WTC11 (cell line): ENCODE measurements at regions not wholly inside any gene's neighbourhood (a gene's known extent, or its start where the extent isn't known, plus 50 kb on each side); places are given as distances from the start of the nearest gene placed in this dataset.

Experiments used
- ATAC-seq: fragments of 200-7000 bp; cut with Tn5 transposase; 2 replicates; pipeline ENCODE4 v1.10.0; 2021; ENCODE audit warnings: mild to moderate bottlenecking, moderate library complexity
- CTCF ChIA-PET: fragments of 300-600 bp; sonication (Branson Sonifier 250); formaldehyde crosslinking; loops from one replicate; lab custom pipeline; 2021; ENCODE audit warnings: antibody characterized with exemption; lab: Charles Lee
- POLR2A ChIA-PET: fragments of 350-600 bp; sonication (Branson Sonifier 250); formaldehyde crosslinking; loops from one replicate; lab custom pipeline; 2021; ENCODE audit warnings: antibody characterized with exemption; lab: Charles Lee
- DNase-seq: peaks from one replicate; pipeline ENCODE4 v3.0.0; 2021; ENCODE audit warnings: low spot score
- H3K27ac Mint-ChIP-seq: 2 replicates; pipeline ENCODE4 v1.8.0; 2021; ENCODE audit warnings: mixed read lengths
- H3K27me3 Mint-ChIP-seq: 2 replicates; pipeline ENCODE4 v1.8.0; 2021; ENCODE audit warnings: low read depth, mild to moderate bottlenecking, moderate library complexity, mixed read lengths
- H3K36me3 Mint-ChIP-seq: 2 replicates; pipeline ENCODE4 v1.8.0; 2021; ENCODE audit warnings: mixed read lengths
- H3K4me1 Mint-ChIP-seq: 2 replicates; pipeline ENCODE4 v1.8.0; 2022; ENCODE audit warnings: mixed read lengths
- H3K4me3 Mint-ChIP-seq: 2 replicates; pipeline ENCODE4 v1.8.0; 2021; ENCODE audit warnings: mild to moderate bottlenecking, moderate library complexity, mixed read lengths
- H3K9me3 Mint-ChIP-seq: 2 replicates; pipeline ENCODE4 v1.8.0; 2021; ENCODE audit warnings: mixed read lengths
- CREB1 ChIP-seq: sonication (generic); formaldehyde crosslinking; IDR thresholded peaks from 2 replicates; pipeline ENCODE4 v1.8.0; 2023; ENCODE audit warnings: mild to moderate bottlenecking, missing genetic modification reagents
- MXD4 ChIP-seq: fragments of 250-450 bp; sonication (Bioruptor Pico); IDR thresholded peaks from 2 replicates; pipeline ENCODE4 v1.8.0; 2021; ENCODE audit warnings: mild to moderate bottlenecking, moderate library complexity, borderline replicate concordance
- MYBL2 ChIP-seq: sonication (generic); formaldehyde crosslinking; IDR thresholded peaks from 2 replicates; pipeline ENCODE4 v1.8.1; 2023; ENCODE audit warnings: mild to moderate bottlenecking, moderate library complexity, missing genetic modification reagents
- NFATC4 ChIP-seq: fragments of 250-450 bp; sonication (Bioruptor Pico); IDR thresholded peaks from 2 replicates; pipeline ENCODE4 v1.9.0; 2021; ENCODE audit warnings: mild to moderate bottlenecking
- RELA ChIP-seq: sonication (generic); formaldehyde crosslinking; IDR thresholded peaks from 2 replicates; pipeline ENCODE4 v1.8.1; 2022; ENCODE audit warnings: missing genetic modification reagents, mild to moderate bottlenecking, borderline replicate concordance
- TP53 ChIP-seq: sonication (generic); formaldehyde crosslinking; IDR thresholded peaks from 2 replicates; pipeline ENCODE4 v1.8.1; 2023; ENCODE audit warnings: mild to moderate bottlenecking, missing genetic modification reagents
- ZBTB21 ChIP-seq: sonication (generic); formaldehyde crosslinking; IDR thresholded peaks from 2 replicates; pipeline ENCODE4 v1.8.1; 2023; ENCODE audit warnings: mild to moderate bottlenecking, missing genetic modification reagents, borderline replicate concordance
- ZNF263 ChIP-seq: sonication (generic); formaldehyde crosslinking; IDR thresholded peaks from 2 replicates; pipeline ENCODE4 v1.8.1; 2022; ENCODE audit warnings: low read depth, mild to moderate bottlenecking, moderate library complexity, missing genetic modification reagents
- TF ChIP-seq, protein P1 (sequence below): sonication (generic); formaldehyde crosslinking; IDR thresholded peaks from 2 replicates; pipeline ENCODE4 v1.8.0; 2022; ENCODE audit warnings: mild to moderate bottlenecking, missing genetic modification reagents
- TF ChIP-seq, protein P2 (sequence below): sonication (generic); formaldehyde crosslinking; IDR thresholded peaks from 2 replicates; pipeline ENCODE4 v1.8.1; 2022; ENCODE audit warnings: mild to moderate bottlenecking, missing genetic modification reagents, moderate library complexity, borderline replicate concordance
- TF ChIP-seq, protein P3 (sequence below): fragments of 250-450 bp; sonication (Bioruptor Pico); IDR thresholded peaks from 2 replicates; pipeline ENCODE4 v2.1.2; 2022; ENCODE audit warnings: mild to moderate bottlenecking, moderate library complexity
- TF ChIP-seq, protein P4 (sequence below): fragments of 250-450 bp; sonication (Bioruptor Pico); IDR thresholded peaks from 2 replicates; pipeline ENCODE4 v1.9.0; 2021; ENCODE audit warnings: moderate library complexity, mild to moderate bottlenecking, inconsistent platforms, borderline replicate concordance
- TF ChIP-seq, protein P5 (sequence below): fragments of 250-450 bp; sonication (Bioruptor Pico); conservative IDR thresholded peaks from 2 replicates; pipeline ENCODE4 v1.9.0; 2021; ENCODE audit warnings: mild to moderate bottlenecking
- TF ChIP-seq, protein P6 (sequence below): fragments of 250-450 bp; sonication (Bioruptor Pico); IDR thresholded peaks from 2 replicates; pipeline ENCODE4 v1.9.0; 2021; ENCODE audit warnings: mild to moderate bottlenecking, borderline replicate concordance
- TF ChIP-seq, protein P7 (sequence below): sonication (generic); formaldehyde crosslinking; IDR thresholded peaks from 2 replicates; pipeline ENCODE4 v1.8.0; 2023; ENCODE audit warnings: mild to moderate bottlenecking, missing genetic modification reagents

DNA sequence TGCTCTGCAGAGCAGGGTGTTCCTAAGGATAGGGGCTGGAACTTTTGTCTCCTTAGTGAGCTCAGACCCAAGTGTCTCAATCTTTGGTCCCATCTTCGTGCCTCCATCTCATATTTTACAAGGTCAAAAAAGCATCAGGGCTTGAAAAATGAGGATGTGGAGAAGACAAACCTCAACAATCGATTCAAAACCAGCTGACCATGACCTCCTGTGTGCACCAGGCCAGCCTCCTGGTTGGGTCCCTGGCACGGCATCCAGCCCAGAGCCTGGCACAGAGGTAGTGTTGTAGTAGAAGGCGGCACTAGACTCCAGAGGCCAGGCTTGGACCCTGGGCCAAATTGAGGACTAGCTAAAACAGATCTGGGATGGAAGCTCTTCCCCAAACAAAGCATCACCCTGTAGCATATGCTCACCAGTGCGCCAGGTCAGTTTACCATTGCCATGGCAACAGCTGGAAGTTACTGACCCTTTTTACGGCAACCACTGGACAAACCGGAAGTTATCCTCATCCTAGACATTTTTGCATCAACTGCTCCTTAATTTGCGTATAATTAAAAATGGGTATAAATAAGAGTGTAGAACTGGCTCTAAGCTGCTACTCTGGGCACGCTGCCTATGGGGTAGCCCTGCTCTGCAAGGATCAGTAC, 69.3 kb upstream of the BLCAP start:
- Mint-ChIP-seq H3K27me3 (no peaks in the 10 kb centered on the region; the same call in 1 of the 2 replicates), H3K4me1 (peaks cover 15% of the 10 kb centered on the region), H3K4me3 (no peak overlapping the region), H3K27ac (no peak overlapping the region), H3K36me3 (no peaks in the 10 kb centered on the region), H3K9me3 (peaks cover 7% of the 10 kb centered on the region; the same call in 1 of the 2 replicates)
- CTCF ChIA-PET = interaction anchor here (0.6 to 4.3 kb wide), 4 partner anchors 24 to 405 kb away, joined by 3 to 22 read pairs (median 4); no protein-coding TSS in a partner anchor
- DNase-seq (no peak), ATAC-seq (no peak)
- TF ChIP-seq, protein P1, sequence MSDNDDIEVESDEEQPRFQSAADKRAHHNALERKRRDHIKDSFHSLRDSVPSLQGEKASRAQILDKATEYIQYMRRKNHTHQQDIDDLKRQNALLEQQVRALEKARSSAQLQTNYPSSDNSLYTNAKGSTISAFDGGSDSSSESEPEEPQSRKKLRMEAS (CRISPR knock-in tag) = no peak
- TF ChIP-seq NFATC4 = no peak
- TF ChIP-seq MXD4 (CRISPR knock-in tag) = no peak
- TF ChIP-seq, protein P2, sequence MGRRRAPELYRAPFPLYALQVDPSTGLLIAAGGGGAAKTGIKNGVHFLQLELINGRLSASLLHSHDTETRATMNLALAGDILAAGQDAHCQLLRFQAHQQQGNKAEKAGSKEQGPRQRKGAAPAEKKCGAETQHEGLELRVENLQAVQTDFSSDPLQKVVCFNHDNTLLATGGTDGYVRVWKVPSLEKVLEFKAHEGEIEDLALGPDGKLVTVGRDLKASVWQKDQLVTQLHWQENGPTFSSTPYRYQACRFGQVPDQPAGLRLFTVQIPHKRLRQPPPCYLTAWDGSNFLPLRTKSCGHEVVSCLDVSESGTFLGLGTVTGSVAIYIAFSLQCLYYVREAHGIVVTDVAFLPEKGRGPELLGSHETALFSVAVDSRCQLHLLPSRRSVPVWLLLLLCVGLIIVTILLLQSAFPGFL (CRISPR knock-in tag) = no peak
- no peak for TF ChIP-seq TP53 (CRISPR knock-in tag)
- TF ChIP-seq CREB1 = no peak
- TF ChIP-seq MYBL2 = no peak
- TF ChIP-seq ZBTB21 = no peak
- no peak for TF ChIP-seq ZNF263 (CRISPR knock-in tag)
- TF ChIP-seq, protein P3, sequence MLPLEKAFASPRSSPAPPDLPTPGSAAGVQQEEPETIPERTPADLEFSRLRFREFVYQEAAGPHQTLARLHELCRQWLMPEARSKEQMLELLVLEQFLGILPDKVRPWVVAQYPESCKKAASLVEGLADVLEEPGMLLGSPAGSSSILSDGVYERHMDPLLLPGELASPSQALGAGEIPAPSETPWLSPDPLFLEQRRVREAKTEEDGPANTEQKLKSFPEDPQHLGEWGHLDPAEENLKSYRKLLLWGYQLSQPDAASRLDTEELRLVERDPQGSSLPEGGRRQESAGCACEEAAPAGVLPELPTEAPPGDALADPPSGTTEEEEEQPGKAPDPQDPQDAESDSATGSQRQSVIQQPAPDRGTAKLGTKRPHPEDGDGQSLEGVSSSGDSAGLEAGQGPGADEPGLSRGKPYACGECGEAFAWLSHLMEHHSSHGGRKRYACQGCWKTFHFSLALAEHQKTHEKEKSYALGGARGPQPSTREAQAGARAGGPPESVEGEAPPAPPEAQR (CRISPR knock-in tag) = no peak
- TF ChIP-seq RELA (CRISPR knock-in tag) = no peak
- TF ChIP-seq, protein P4, sequence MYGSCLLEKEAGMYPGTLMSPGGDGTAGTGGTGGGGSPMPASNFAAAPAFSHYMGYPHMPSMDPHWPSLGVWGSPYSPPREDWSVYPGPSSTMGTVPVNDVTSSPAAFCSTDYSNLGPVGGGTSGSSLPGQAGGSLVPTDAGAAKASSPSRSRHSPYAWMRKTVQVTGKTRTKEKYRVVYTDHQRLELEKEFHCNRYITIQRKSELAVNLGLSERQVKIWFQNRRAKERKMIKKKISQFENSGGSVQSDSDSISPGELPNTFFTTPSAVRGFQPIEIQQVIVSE (CRISPR knock-in tag) = no peak
- TF ChIP-seq, protein P5, sequence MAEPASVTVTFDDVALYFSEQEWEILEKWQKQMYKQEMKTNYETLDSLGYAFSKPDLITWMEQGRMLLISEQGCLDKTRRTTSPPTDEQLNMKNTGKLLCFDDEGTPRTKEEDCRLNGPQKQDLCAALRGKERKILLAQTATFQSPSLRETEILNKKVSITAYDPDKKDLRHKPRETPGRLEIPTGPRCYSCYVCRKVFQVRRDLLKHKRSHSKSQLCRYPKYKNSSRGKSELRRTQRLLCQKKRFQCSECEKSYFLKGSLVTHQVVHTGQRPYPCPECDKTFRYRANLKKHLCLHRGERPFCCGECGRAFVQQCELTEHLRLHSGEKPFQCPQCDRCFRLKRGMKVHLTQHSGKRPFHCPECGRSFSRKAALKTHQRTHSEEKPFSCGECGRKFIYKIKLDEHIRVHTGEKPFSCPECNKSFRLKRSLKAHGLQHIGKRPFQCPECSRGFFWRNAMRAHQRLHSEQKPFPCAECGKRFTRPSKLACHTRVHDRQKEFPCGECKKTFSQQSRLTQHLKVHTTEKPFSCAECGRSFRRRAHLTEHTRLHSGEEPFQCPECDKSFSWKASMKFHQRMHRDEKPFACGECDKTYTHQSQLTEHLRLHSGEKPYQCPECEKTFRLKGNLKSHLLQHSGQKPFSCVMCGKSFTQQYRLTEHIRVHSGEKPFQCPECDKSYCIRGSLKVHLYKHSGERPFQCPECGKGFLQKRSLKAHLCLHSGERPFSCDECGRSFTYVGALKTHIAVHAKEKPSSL (CRISPR knock-in tag) = no peak
- TF ChIP-seq, protein P6, sequence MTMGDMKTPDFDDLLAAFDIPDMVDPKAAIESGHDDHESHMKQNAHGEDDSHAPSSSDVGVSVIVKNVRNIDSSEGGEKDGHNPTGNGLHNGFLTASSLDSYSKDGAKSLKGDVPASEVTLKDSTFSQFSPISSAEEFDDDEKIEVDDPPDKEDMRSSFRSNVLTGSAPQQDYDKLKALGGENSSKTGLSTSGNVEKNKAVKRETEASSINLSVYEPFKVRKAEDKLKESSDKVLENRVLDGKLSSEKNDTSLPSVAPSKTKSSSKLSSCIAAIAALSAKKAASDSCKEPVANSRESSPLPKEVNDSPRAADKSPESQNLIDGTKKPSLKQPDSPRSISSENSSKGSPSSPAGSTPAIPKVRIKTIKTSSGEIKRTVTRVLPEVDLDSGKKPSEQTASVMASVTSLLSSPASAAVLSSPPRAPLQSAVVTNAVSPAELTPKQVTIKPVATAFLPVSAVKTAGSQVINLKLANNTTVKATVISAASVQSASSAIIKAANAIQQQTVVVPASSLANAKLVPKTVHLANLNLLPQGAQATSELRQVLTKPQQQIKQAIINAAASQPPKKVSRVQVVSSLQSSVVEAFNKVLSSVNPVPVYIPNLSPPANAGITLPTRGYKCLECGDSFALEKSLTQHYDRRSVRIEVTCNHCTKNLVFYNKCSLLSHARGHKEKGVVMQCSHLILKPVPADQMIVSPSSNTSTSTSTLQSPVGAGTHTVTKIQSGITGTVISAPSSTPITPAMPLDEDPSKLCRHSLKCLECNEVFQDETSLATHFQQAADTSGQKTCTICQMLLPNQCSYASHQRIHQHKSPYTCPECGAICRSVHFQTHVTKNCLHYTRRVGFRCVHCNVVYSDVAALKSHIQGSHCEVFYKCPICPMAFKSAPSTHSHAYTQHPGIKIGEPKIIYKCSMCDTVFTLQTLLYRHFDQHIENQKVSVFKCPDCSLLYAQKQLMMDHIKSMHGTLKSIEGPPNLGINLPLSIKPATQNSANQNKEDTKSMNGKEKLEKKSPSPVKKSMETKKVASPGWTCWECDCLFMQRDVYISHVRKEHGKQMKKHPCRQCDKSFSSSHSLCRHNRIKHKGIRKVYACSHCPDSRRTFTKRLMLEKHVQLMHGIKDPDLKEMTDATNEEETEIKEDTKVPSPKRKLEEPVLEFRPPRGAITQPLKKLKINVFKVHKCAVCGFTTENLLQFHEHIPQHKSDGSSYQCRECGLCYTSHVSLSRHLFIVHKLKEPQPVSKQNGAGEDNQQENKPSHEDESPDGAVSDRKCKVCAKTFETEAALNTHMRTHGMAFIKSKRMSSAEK = no peak
- TF ChIP-seq, protein P7, sequence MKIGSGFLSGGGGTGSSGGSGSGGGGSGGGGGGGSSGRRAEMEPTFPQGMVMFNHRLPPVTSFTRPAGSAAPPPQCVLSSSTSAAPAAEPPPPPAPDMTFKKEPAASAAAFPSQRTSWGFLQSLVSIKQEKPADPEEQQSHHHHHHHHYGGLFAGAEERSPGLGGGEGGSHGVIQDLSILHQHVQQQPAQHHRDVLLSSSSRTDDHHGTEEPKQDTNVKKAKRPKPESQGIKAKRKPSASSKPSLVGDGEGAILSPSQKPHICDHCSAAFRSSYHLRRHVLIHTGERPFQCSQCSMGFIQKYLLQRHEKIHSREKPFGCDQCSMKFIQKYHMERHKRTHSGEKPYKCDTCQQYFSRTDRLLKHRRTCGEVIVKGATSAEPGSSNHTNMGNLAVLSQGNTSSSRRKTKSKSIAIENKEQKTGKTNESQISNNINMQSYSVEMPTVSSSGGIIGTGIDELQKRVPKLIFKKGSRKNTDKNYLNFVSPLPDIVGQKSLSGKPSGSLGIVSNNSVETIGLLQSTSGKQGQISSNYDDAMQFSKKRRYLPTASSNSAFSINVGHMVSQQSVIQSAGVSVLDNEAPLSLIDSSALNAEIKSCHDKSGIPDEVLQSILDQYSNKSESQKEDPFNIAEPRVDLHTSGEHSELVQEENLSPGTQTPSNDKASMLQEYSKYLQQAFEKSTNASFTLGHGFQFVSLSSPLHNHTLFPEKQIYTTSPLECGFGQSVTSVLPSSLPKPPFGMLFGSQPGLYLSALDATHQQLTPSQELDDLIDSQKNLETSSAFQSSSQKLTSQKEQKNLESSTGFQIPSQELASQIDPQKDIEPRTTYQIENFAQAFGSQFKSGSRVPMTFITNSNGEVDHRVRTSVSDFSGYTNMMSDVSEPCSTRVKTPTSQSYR (CRISPR knock-in tag) = no peak
- POLR2A ChIA-PET = no interaction called here
